K562 (cell line): ENCODE measurements at regions not wholly inside any gene's neighbourhood (a gene's known extent, or its start where the extent isn't known, plus 50 kb on each side); places are given as distances from the start of the nearest gene placed in this dataset.

Experiments
- ERF ChIP-seq: fragments of 450-650 bp; formaldehyde crosslinking; IDR thresholded peaks from 2 replicates; pipeline ENCODE4 v1.4.0; 2020; ENCODE audit warnings: mild to moderate bottlenecking, mixed read lengths
- GATA2 ChIP-seq: sonication (generic); formaldehyde crosslinking; IDR thresholded peaks from 2 replicates; pipeline ENCODE4 v1.4.0; 2020; ENCODE audit warnings: mild to moderate bottlenecking, missing genetic modification reagents
- GATAD2B ChIP-seq: fragments of 450-650 bp; IDR thresholded peaks from 2 replicates; pipeline ENCODE4 v1.6.1; 2017; ENCODE audit warnings: mild to moderate bottlenecking, borderline replicate concordance
- JUN ChIP-seq, 2 experiments: sonication (generic) in 1 of 2; formaldehyde crosslinking in 1 of 2; IDR thresholded peaks; 2 replicates each; pipeline versions ENCODE4 v1.6.1 to v1.8.0; 2012 to 2022; ENCODE audit warnings: borderline replicate concordance in 2 of 2, mild to moderate bottlenecking in 2 of 2, improper control_type of control experiment in 1 of 2, low read depth in 1 of 2, low read length in 1 of 2, missing genetic modification reagents in 1 of 2
- MEIS2 ChIP-seq: fragments of 450-650 bp; IDR thresholded peaks from 2 replicates; pipeline ENCODE4 v1.6.1; 2014; ENCODE audit warnings: mild to moderate bottlenecking; ENCODE audit not compliant: partially characterized antibody
- SFPQ ChIP-seq: fragments of 200-400 bp; formaldehyde crosslinking; IDR thresholded peaks from 2 replicates; pipeline ENCODE4 v1.6.1; 2017; ENCODE audit warnings: mild to moderate bottlenecking, low read depth, low read length, moderate library complexity
- SPI1 ChIP-seq: IDR thresholded peaks from 2 replicates; pipeline ENCODE4 v1.6.1; 2011; ENCODE audit warnings: low read depth, low read length, control low read depth, borderline replicate concordance
- SREBF1 ChIP-seq: fragments of 150-350 bp; IDR thresholded peaks from 2 replicates; pipeline ENCODE4 v1.6.1; 2014; ENCODE audit warnings: antibody characterized with exemption, low read depth, low read length, borderline replicate concordance
- ZHX1 ChIP-seq: fragments of 150-350 bp; conservative IDR thresholded peaks from 2 replicates; pipeline ENCODE4 v1.6.1; 2014; ENCODE audit warnings: low read length
- ZNF143 ChIP-seq: sonication (generic); formaldehyde crosslinking; IDR thresholded peaks from 2 replicates; pipeline ENCODE4 v1.9.0; 2022; ENCODE audit warnings: mild to moderate bottlenecking, missing genetic modification reagents
- TF ChIP-seq, protein P1 (sequence below): fragments of 450-650 bp; IDR thresholded peaks from 2 replicates; pipeline ENCODE4 v1.6.1; 2016; ENCODE audit warnings: low read depth
- TF ChIP-seq, protein P2 (sequence below), 3 experiments: IDR thresholded peaks in 2 of 3; conservative IDR thresholded peaks in 1 of 3; 2 replicates each; pipeline ENCODE4 v1.5.1; 2011 to 2012; ENCODE audit warnings: low read length in 3 of 3, mild to moderate bottlenecking in 3 of 3, control low read depth in 2 of 3, improper control_type of control experiment in 1 of 3, inconsistent platforms in 1 of 3, low read depth in 1 of 3, mixed read lengths in 1 of 3, moderate library complexity in 1 of 3; ENCODE audit not compliant: insufficient read depth in 2 of 3

DNA sequence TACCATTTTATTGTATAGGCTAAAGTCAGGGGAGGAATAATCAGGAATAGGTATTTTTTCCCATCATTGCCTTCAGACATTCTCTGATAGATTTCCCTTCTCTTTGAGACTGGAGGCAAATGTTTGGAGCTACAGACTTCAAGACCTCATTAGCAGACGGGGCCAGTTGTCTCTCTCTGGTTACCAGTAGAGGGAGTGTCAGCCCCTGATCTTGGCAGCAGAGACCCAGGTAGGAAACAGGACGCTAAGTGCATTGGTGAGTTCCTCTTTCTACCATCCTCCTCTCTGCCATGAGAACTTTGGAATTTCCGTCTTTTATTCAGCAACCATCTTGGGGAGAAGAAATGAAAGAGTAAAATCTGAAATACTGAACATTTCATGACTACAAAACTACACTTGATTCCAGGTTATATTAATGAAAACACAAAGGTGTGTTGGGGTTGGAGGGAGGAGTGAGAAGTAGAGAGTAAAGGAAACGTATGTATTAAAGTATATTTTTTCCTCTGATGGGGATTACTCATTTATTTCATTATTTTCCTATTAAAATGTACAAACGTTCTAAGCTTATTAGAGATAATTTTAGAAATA, 186.2 kb upstream of the GCFC2 start (continued):
- TF ChIP-seq, protein P1, sequence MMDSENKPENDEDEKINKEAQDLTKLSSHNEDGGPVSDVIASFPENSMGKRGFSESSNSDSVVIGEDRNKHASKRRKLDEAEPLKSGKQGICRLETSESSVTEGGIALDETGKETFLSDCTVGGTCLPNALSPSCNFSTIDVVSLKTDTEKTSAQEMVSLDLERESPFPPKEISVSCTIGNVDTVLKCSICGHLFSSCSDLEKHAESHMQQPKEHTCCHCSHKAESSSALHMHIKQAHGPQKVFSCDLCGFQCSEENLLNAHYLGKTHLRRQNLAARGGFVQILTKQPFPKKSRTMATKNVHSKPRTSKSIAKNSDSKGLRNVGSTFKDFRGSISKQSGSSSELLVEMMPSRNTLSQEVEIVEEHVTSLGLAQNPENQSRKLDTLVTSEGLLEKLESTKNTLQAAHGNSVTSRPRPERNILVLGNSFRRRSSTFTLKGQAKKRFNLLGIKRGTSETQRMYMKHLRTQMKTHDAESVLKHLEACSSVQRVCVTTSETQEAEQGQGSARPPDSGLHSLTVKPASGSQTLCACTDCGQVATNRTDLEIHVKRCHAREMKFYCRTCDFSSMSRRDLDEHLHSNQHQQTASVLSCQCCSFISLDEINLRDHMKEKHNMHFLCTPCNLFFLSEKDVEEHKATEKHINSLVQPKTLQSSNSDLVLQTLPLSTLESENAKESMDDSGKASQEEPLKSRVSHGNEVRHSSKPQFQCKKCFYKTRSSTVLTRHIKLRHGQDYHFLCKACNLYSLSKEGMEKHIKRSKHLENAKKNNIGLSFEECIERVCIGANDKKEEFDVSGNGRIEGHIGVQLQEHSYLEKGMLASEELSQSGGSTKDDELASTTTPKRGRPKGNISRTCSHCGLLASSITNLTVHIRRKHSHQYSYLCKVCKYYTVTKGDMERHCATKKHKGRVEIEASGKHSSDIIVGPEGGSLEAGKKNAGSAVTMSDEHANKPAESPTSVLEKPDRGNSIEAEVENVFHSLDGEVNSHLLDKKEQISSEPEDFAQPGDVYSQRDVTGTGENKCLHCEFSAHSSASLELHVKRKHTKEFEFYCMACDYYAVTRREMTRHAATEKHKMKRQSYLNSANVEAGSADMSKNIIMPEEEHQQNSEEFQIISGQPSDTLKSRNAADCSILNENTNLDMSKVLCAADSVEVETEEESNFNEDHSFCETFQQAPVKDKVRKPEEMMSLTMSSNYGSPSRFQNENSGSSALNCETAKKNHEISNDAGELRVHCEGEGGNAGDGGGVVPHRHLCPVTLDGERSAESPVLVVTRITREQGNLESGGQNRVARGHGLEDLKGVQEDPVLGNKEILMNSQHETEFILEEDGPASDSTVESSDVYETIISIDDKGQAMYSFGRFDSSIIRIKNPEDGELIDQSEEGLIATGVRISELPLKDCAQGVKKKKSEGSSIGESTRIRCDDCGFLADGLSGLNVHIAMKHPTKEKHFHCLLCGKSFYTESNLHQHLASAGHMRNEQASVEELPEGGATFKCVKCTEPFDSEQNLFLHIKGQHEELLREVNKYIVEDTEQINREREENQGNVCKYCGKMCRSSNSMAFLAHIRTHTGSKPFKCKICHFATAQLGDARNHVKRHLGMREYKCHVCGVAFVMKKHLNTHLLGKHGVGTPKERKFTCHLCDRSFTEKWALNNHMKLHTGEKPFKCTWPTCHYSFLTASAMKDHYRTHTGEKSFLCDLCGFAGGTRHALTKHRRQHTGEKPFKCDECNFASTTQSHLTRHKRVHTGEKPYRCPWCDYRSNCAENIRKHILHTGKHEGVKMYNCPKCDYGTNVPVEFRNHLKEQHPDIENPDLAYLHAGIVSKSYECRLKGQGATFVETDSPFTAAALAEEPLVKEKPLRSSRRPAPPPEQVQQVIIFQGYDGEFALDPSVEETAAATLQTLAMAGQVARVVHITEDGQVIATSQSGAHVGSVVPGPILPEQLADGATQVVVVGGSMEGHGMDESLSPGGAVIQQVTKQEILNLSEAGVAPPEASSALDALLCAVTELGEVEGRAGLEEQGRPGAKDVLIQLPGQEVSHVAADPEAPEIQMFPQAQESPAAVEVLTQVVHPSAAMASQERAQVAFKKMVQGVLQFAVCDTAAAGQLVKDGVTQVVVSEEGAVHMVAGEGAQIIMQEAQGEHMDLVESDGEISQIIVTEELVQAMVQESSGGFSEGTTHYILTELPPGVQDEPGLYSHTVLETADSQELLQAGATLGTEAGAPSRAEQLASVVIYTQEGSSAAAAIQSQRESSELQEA, result no peak
- no peak for TF ChIP-seq ERF (CRISPR knock-in tag)
- TF ChIP-seq GATAD2B, result no peak
- TF ChIP-seq SFPQ, result no peak
- TF ChIP-seq, protein P2, sequence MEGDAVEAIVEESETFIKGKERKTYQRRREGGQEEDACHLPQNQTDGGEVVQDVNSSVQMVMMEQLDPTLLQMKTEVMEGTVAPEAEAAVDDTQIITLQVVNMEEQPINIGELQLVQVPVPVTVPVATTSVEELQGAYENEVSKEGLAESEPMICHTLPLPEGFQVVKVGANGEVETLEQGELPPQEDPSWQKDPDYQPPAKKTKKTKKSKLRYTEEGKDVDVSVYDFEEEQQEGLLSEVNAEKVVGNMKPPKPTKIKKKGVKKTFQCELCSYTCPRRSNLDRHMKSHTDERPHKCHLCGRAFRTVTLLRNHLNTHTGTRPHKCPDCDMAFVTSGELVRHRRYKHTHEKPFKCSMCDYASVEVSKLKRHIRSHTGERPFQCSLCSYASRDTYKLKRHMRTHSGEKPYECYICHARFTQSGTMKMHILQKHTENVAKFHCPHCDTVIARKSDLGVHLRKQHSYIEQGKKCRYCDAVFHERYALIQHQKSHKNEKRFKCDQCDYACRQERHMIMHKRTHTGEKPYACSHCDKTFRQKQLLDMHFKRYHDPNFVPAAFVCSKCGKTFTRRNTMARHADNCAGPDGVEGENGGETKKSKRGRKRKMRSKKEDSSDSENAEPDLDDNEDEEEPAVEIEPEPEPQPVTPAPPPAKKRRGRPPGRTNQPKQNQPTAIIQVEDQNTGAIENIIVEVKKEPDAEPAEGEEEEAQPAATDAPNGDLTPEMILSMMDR (IDR thresholded peaks at IDR 0.05 in 2 of 3, conservative IDR thresholded peaks at IDR 0.05 in 1 of 3; ENCODE audit: insufficient read depth in 2 of 3, low read depth in 1 of 3, low read length in 3 of 3), result peak; percentile 37 to 40 (median 38); a peak in 3 of 6 replicates
- TF ChIP-seq MEIS2, result no peak
- no peak for TF ChIP-seq GATA2 (CRISPR knock-in tag)
- 0 out of 2 replicates have a peak, but pooled peaks have one; percentile 37 for TF ChIP-seq SPI1
- TF ChIP-seq JUN (IDR thresholded peaks at IDR 0.05; ENCODE audit: borderline replicate concordance, low read depth, low read length), result no peak
- no peak for TF ChIP-seq JUN (CRISPR knock-in tag; IDR thresholded peaks at IDR 0.05; ENCODE audit: borderline replicate concordance)
- no peak for TF ChIP-seq ZNF143 (CRISPR knock-in tag)
- no peak for TF ChIP-seq ZHX1
- no peak for TF ChIP-seq SREBF1
